HCT116 (cell line): ENCODE measurements at regions not wholly inside any gene's neighbourhood (a gene's known extent, or its start where the extent isn't known, plus 50 kb on each side); places are given as distances from the start of the nearest gene placed in this dataset.

Source experiments
- ATAC-seq: fragments of 200-7000 bp; cut with Tn5 transposase; 2 replicates; pipeline ENCODE4 v1.9.1; 2020; ENCODE audit warnings: mild to moderate bottlenecking, moderate library complexity
- BruUV-seq: library from RNA; stranded (reverse); fragments of 400-500 nt; replicated peaks from 2 replicates; lab custom pipeline; 2021; lab: Mats Ljungman, UMichigan
- CTCF ChIA-PET: fragments of 300-600 bp; sonication (Branson Sonifier 250); formaldehyde crosslinking; loops from one replicate; lab custom pipeline; 2021; ENCODE audit warnings: antibody characterized with exemption; lab: Charles Lee
- POLR2A ChIA-PET: fragments of 300-600, 350-600 bp; sonication (Branson Sonifier 250); formaldehyde crosslinking; loops from one replicate; lab custom pipeline; 2021; ENCODE audit warnings: antibody characterized with exemption; lab: Charles Lee
- RAD21 ChIA-PET, 2 experiments: fragments of 300-600 bp; sonication (Branson Sonifier 250); formaldehyde crosslinking; loops; one replicate each; lab custom pipeline; 2023; ENCODE audit warnings: low total read pairs in 2 of 2; ENCODE audit not compliant: uncharacterized antibody in 2 of 2, unreplicated experiment in 2 of 2, low non-redundant PET in 1 of 2; lab: Charles Lee
- DNase-seq: peaks from one replicate; pipeline ENCODE4 v3.0.0-alpha.2; 2010; ENCODE audit warnings: low read depth, low spot score
- H2AFZ ChIP-seq: fragments of 200-600 bp; shearing (Covaris generic), sonication (generic); 2 replicates; pipeline ENCODE4 v1.6.1; 2017; ENCODE audit warnings: low read depth, mixed run types, mixed read lengths, antibody characterized with exemption, low read length; ENCODE audit not compliant: poor library complexity, severe bottlenecking
- H3K27ac ChIP-seq: 2 replicates; pipeline ENCODE4 v1.5.1; 2012; ENCODE audit warnings: low read depth, low read length
- H3K27me3 ChIP-seq: fragments of 200-600 bp; sonication (generic); 2 replicates; pipeline ENCODE4 v1.6.1; 2016; ENCODE audit warnings: mixed run types, low read length, mixed read lengths; ENCODE audit not compliant: insufficient read depth
- H3K36me3 ChIP-seq, 2 experiments: fragments of 200-500 bp in 1 of 2; fragments of 200-600 bp in 1 of 2; sonication (Bioruptor generic) in 1 of 2; sonication (generic) in 1 of 2; 2 replicates each; pipeline versions ENCODE4 v1.5.1 to v1.6.1; 2014 to 2016; ENCODE audit warnings: low read length in 2 of 2, inconsistent platforms in 1 of 2, mixed read lengths in 1 of 2, mixed run types in 1 of 2; ENCODE audit not compliant: insufficient read depth in 2 of 2, control insufficient read depth in 1 of 2
- H3K4me1 ChIP-seq, 2 experiments: fragments of 200-600 bp in 1 of 2; sonication (generic) in 1 of 2; 2 replicates each; pipeline versions ENCODE4 v1.5.1 to v1.6.1; 2012 to 2017; ENCODE audit warnings: low read length in 2 of 2, inconsistent platforms in 1 of 2, mild to moderate bottlenecking in 1 of 2, mixed read lengths in 1 of 2, mixed run types in 1 of 2, moderate library complexity in 1 of 2; ENCODE audit not compliant: insufficient read depth in 2 of 2, control insufficient read depth in 1 of 2
- H3K4me2 ChIP-seq: fragments of 200-600 bp; sonication (generic); 2 replicates; pipeline ENCODE4 v1.6.1; 2017; ENCODE audit warnings: mixed run types, low read length, mixed read lengths
- H3K4me3 ChIP-seq, 2 experiments: fragments of 200-600 bp in 1 of 2; sonication (generic) in 1 of 2; replicated peaks in 1 of 2; 2 replicates each; pipeline ENCODE4 v1.5.1; 2011 to 2016; ENCODE audit warnings: low read length in 2 of 2, control low read depth in 1 of 2, low read depth in 1 of 2, mild to moderate bottlenecking in 1 of 2, mixed read lengths in 1 of 2, mixed run types in 1 of 2
- H3K79me2 ChIP-seq: fragments of 200-600 bp; sonication (generic); 2 replicates; pipeline ENCODE4 v1.6.1; 2017; ENCODE audit warnings: mild to moderate bottlenecking, mixed run types, low read length, moderate library complexity, mixed read lengths; ENCODE audit not compliant: insufficient read depth
- H3K9ac ChIP-seq: fragments of 200-600 bp; sonication (generic); 2 replicates; pipeline ENCODE4 v1.6.1; 2016; ENCODE audit warnings: low read length, mixed read lengths
- H3K9me2 ChIP-seq: fragments of 200-600 bp; sonication (generic), shearing (Covaris generic); 2 replicates; pipeline ENCODE4 v1.6.1; 2017; ENCODE audit warnings: mixed run types, mild to moderate bottlenecking, moderate library complexity; ENCODE audit not compliant: insufficient read depth
- H3K9me3 ChIP-seq, 2 experiments: fragments of 200-500 bp in 1 of 2; fragments of 200-600 bp in 1 of 2; sonication (Bioruptor generic) in 1 of 2; sonication (generic) in 1 of 2; 2 replicates each; pipeline ENCODE4 v1.6.1; 2014 to 2017; ENCODE audit warnings: low read length in 2 of 2, mixed read lengths in 2 of 2, inconsistent platforms in 1 of 2, low read depth in 1 of 2, mild to moderate bottlenecking in 1 of 2, mixed run types in 1 of 2, moderate library complexity in 1 of 2; ENCODE audit not compliant: control insufficient read depth in 1 of 2, insufficient read depth in 1 of 2
- H4K20me1 ChIP-seq: fragments of 200-600 bp; sonication (generic), shearing (Covaris generic); 2 replicates; pipeline ENCODE4 v1.6.1; 2017; ENCODE audit warnings: mixed run types, mild to moderate bottlenecking, moderate library complexity; ENCODE audit not compliant: insufficient read depth
- CEBPB ChIP-seq: IDR thresholded peaks from 2 replicates; pipeline ENCODE4 v1.6.1; 2012; ENCODE audit warnings: low read depth
- CTCF ChIP-seq, 3 experiments: fragments of 200-600 bp in 1 of 3; sonication (generic) in 1 of 3; IDR thresholded peaks in 2 of 3; conservative IDR thresholded peaks in 1 of 3; 2 replicates each; pipeline ENCODE4 v1.5.1; 2012 to 2017; ENCODE audit warnings: low read depth in 2 of 3, low read length in 2 of 3, antibody characterized with exemption in 1 of 3, borderline replicate concordance in 1 of 3, control low read depth in 1 of 3, mild to moderate bottlenecking in 1 of 3, mixed read lengths in 1 of 3, mixed run types in 1 of 3, moderate library complexity in 1 of 3; ENCODE audit not compliant: insufficient read depth in 1 of 3
- EGR1 ChIP-seq: IDR thresholded peaks from 2 replicates; pipeline ENCODE4 v1.6.1; 2012; ENCODE audit warnings: low read depth
- FOSL1 ChIP-seq: IDR thresholded peaks from 2 replicates; pipeline ENCODE4 v1.6.1; 2012; ENCODE audit warnings: low read depth
- MAX ChIP-seq: IDR thresholded peaks from 2 replicates; pipeline ENCODE4 v1.6.1; 2012
- POLR2AphosphoS5 ChIP-seq: IDR thresholded peaks from 2 replicates; pipeline ENCODE4 v1.6.1; 2011; ENCODE audit warnings: mild to moderate bottlenecking, low read depth, low read length, moderate library complexity
- SIN3A ChIP-seq: IDR thresholded peaks from 2 replicates; pipeline ENCODE4 v1.6.1; 2012; ENCODE audit warnings: low read depth
- ZFX ChIP-seq: fragments of 450-650 bp; IDR thresholded peaks from 2 replicates; pipeline ENCODE4 v1.6.1; 2017
- intact Hi-C: fragments of 100-400 bp; cut with micrococcal nuclease; formaldehyde crosslinking; loops from 2 replicates; pipeline ENCODE4 v1.10.0; 2022
- TF ChIP-seq, protein P1 (sequence below): IDR thresholded peaks from 2 replicates; pipeline ENCODE4 v1.6.1; 2012; ENCODE audit warnings: low read depth

GRCh38 chr5:157976429-157976828, 117.5 kb upstream of the CLINT1 start:
- no peak for ATAC-seq
- Histone ChIP-seq H3K4me2 (no peak overlapping the region), H3K9me3 (no peaks in the 10 kb centered on the region), H3K36me3 (no peaks in the 10 kb centered on the region), H3K4me3 (no peak overlapping the region), H3K79me2 (no peaks in the 10 kb centered on the region), H3K27me3 (peaks cover 3% of the 10 kb centered on the region; the same call in 1 of the 2 replicates), H2AFZ (no peak overlapping the region), H4K20me1 (no peaks in the 10 kb centered on the region), H3K9ac (no peak overlapping the region), H3K9me2 (no peaks in the 10 kb centered on the region), H3K27ac (no peak overlapping the region), H3K4me1 (no peaks in the 10 kb centered on the region)
- CTCF ChIA-PET = no interaction called here
- no TSS peak for BruUV-seq
- POLR2A ChIA-PET = no interaction called here
- no peak for TF ChIP-seq MAX
- no peak for TF ChIP-seq ZFX
- TF ChIP-seq, protein P1, sequence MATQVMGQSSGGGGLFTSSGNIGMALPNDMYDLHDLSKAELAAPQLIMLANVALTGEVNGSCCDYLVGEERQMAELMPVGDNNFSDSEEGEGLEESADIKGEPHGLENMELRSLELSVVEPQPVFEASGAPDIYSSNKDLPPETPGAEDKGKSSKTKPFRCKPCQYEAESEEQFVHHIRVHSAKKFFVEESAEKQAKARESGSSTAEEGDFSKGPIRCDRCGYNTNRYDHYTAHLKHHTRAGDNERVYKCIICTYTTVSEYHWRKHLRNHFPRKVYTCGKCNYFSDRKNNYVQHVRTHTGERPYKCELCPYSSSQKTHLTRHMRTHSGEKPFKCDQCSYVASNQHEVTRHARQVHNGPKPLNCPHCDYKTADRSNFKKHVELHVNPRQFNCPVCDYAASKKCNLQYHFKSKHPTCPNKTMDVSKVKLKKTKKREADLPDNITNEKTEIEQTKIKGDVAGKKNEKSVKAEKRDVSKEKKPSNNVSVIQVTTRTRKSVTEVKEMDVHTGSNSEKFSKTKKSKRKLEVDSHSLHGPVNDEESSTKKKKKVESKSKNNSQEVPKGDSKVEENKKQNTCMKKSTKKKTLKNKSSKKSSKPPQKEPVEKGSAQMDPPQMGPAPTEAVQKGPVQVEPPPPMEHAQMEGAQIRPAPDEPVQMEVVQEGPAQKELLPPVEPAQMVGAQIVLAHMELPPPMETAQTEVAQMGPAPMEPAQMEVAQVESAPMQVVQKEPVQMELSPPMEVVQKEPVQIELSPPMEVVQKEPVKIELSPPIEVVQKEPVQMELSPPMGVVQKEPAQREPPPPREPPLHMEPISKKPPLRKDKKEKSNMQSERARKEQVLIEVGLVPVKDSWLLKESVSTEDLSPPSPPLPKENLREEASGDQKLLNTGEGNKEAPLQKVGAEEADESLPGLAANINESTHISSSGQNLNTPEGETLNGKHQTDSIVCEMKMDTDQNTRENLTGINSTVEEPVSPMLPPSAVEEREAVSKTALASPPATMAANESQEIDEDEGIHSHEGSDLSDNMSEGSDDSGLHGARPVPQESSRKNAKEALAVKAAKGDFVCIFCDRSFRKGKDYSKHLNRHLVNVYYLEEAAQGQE = no peak
- intact Hi-C loops = no loop called here
- DNase-seq = no peak
- RAD21 ChIA-PET = no interaction called here

GRCh38 chr5:157972579-157972978, 113.6 kb upstream of the CLINT1 start:
- RAD21 ChIA-PET = no interaction called here
- no peak for TF ChIP-seq EGR1
- TF ChIP-seq CEBPB = no peak
- TF ChIP-seq CTCF (IDR thresholded peaks at IDR 0.05 in 2 of 3, conservative IDR thresholded peaks at IDR 0.05 in 1 of 3; ENCODE audit: borderline replicate concordance in 1 of 3, insufficient read depth in 1 of 3, low read depth in 2 of 3, low read length in 2 of 3) = no peak
- TF ChIP-seq POLR2AphosphoS5 = no peak
- no peak for TF ChIP-seq SIN3A
- TF ChIP-seq FOSL1 = no peak
- no peak for DNase-seq
- H3K9ac ChIP-seq = no peak overlapping the region
- H3K79me2 ChIP-seq = no peaks in the 10 kb centered on the region
- no peaks in the 10 kb centered on the region for H4K20me1 ChIP-seq
- no peaks in the 10 kb centered on the region for H3K4me1 ChIP-seq
- intact Hi-C loops = no loop called here
- H3K27me3 ChIP-seq = peaks cover 3% of the 10 kb centered on the region; the same call in 1 of the 2 replicates
- CTCF ChIA-PET = interaction anchor here (1.5 kb wide), 1 partner anchor 22 kb away, joined by 5 read pairs; no protein-coding TSS in a partner anchor
- no peak overlapping the region for H3K27ac ChIP-seq
- H3K4me3 ChIP-seq = no peak overlapping the region
- H3K36me3 ChIP-seq = no peaks in the 10 kb centered on the region
- no peak overlapping the region for H2AFZ ChIP-seq
- BruUV-seq = no TSS peak
- no peak overlapping the region for H3K4me2 ChIP-seq
- no peak for ATAC-seq
- POLR2A ChIA-PET = no interaction called here
- H3K9me3 ChIP-seq = no peaks in the 10 kb centered on the region
- no peaks in the 10 kb centered on the region for H3K9me2 ChIP-seq
